GM12874 (cell line): ENCODE measurements at regions not wholly inside any gene's neighbourhood (a gene's known extent, or its start where the extent isn't known, plus 50 kb on each side); places are given as distances from the start of the nearest gene placed in this dataset.

ENCODE experiments used
- TF ChIP-seq, protein P1 (sequence below): IDR thresholded peaks from 2 replicates; pipeline ENCODE4 v1.5.1; 2011; ENCODE audit warnings: low read depth, mild to moderate bottlenecking, control low read depth, low read length, moderate library complexity; ENCODE audit not compliant: insufficient read depth

DNA sequence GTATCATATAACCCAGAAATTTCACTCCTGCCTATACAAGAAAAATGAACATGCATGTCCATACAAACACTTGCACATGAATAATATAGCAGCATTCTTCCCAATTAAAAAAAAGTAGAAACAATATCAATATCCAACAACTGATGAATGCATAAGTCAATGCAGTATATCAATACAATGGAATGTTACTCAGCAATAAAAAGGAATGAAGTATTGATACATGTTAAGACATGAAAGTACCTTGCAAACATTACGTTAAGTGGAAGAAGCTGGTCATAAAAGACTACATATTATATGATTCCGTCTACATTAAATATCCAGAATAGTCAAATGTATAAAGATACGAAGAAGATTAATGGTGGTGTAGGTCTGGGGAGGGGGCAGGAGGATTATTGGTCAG lies 73.9 kb upstream of the DRD2 start:
- TF ChIP-seq, protein P1, sequence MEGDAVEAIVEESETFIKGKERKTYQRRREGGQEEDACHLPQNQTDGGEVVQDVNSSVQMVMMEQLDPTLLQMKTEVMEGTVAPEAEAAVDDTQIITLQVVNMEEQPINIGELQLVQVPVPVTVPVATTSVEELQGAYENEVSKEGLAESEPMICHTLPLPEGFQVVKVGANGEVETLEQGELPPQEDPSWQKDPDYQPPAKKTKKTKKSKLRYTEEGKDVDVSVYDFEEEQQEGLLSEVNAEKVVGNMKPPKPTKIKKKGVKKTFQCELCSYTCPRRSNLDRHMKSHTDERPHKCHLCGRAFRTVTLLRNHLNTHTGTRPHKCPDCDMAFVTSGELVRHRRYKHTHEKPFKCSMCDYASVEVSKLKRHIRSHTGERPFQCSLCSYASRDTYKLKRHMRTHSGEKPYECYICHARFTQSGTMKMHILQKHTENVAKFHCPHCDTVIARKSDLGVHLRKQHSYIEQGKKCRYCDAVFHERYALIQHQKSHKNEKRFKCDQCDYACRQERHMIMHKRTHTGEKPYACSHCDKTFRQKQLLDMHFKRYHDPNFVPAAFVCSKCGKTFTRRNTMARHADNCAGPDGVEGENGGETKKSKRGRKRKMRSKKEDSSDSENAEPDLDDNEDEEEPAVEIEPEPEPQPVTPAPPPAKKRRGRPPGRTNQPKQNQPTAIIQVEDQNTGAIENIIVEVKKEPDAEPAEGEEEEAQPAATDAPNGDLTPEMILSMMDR = no peak

- TF ChIP-seq, protein P1 = no peak
Measured at GRCh38 chr11:113547739-113548138, 72.5 kb upstream of the DRD2 start.

- TF ChIP-seq, protein P1 = no peak
Measured at GRCh38 chr11:113546757-113547507, 71.7 kb upstream of the DRD2 start.

DNA sequence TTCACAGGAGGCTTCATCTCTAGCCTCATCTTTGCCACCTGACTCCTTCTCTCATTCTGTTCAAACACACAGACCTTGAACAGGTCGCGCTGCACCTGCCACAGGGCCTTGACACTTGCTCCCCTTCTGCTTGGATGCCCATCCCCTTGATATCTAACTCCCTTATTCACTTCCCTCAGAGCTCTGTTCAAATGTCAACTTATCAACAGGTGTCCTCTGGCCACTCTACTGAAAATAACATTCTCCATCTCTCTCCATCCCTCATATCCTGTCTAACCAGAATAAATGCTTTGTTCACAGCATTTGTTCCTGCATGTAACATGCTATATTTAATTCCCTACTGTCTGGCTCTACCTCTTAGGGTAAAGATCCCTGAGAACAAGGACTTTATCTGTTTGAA lies 67.2 kb upstream of the DRD2 start:
- TF ChIP-seq, protein P1 = no peak

- TF ChIP-seq, protein P1 = no peak
Measured at GRCh38 chr11:113540416-113541330, 65.5 kb upstream of the DRD2 start.

- TF ChIP-seq, protein P1 = no peak
Measured at GRCh38 chr11:113538451-113539412, 63.5 kb upstream of the DRD2 start.

DNA sequence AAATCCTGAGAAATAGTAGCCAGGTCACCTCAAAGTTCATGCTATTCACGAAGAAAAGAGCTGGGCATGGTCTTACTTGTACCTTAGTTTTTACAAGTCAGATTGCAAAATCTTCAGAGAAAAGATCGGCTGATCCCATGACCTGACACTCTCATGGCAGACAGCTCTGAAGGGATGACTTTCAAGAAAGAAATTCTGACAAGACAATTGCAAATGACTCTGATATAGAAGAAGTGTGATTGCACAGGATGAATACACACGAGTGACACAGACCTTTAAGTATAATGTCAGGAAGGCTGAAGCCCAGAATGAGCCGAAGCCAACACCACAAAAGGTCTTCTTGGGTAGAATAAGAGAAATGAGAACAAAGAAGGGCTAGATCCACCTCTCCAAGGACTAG lies 59.4 kb upstream of the DRD2 start:
- TF ChIP-seq, protein P1 = no peak
